SK-N-SH treated with all-trans-retinoic acid at 6 μM for 48 hours (cell line): ENCODE measurements at regions not wholly inside any gene's neighbourhood (a gene's known extent, or its start where the extent isn't known, plus 50 kb on each side); places are given as distances from the start of the nearest gene placed in this dataset.
"Not testable (repeated sequence)": the region's sequence is repeated elsewhere in the genome, so short reads cannot be mapped to it uniquely, and the experiment has no call there.

ENCODE experiments used
- ARNTL ChIP-seq: fragments of 450-650 bp; formaldehyde crosslinking; IDR thresholded peaks from 2 replicates; pipeline ENCODE4 v1.5.0; 2020; ENCODE audit warnings: low read depth, mild to moderate bottlenecking, moderate library complexity, borderline replicate concordance
- CREB5 ChIP-seq: fragments of 250-450 bp; sonication (Bioruptor Pico); IDR thresholded peaks from 2 replicates; pipeline ENCODE4 v1.5.1; 2020; ENCODE audit warnings: low read depth, mild to moderate bottlenecking, moderate library complexity
- CSRNP3 ChIP-seq: fragments of 250-450 bp; sonication (Bioruptor Pico); IDR thresholded peaks from 2 replicates; pipeline ENCODE4 v1.5.1; 2021; ENCODE audit warnings: mild to moderate bottlenecking, moderate library complexity
- ISL1 ChIP-seq: fragments of 250-450 bp; sonication (Bioruptor Pico); IDR thresholded peaks from 2 replicates; pipeline ENCODE4 v2.1.2; 2022; ENCODE audit warnings: mild to moderate bottlenecking, moderate library complexity
- OSR1 ChIP-seq: fragments of 250-450 bp; sonication (Bioruptor Pico); IDR thresholded peaks from 2 replicates; pipeline ENCODE4 v1.8.0; 2022; ENCODE audit warnings: moderate library complexity, mild to moderate bottlenecking, inconsistent platforms
- PATZ1 ChIP-seq: fragments of 250-450 bp; sonication (Bioruptor Pico); IDR thresholded peaks from 2 replicates; pipeline ENCODE4 v1.8.0; 2020; ENCODE audit warnings: mild to moderate bottlenecking, moderate library complexity, borderline replicate concordance
- PPARA ChIP-seq: fragments of 250-450 bp; sonication (Bioruptor Pico); IDR thresholded peaks from 2 replicates; pipeline ENCODE4 v1.5.0; 2020; ENCODE audit warnings: mild to moderate bottlenecking, borderline replicate concordance
- TOX ChIP-seq: fragments of 250-450 bp; sonication (Bioruptor Pico); IDR thresholded peaks from 2 replicates; pipeline ENCODE4 v1.8.0; 2021; ENCODE audit warnings: mild to moderate bottlenecking, moderate library complexity, borderline replicate concordance
- TSHZ2 ChIP-seq: fragments of 250-450 bp; sonication (Bioruptor Pico); IDR thresholded peaks from 2 replicates; pipeline ENCODE4 v1.5.0; 2020; ENCODE audit warnings: mild to moderate bottlenecking, moderate library complexity
- ZC3H10 ChIP-seq: fragments of 250-450 bp; sonication (Bioruptor Pico); IDR thresholded peaks from 2 replicates; pipeline ENCODE4 v1.5.1; 2021; ENCODE audit warnings: mild to moderate bottlenecking, moderate library complexity
- ZFP3 ChIP-seq: fragments of 250-450 bp; sonication (Bioruptor Pico); IDR thresholded peaks from 2 replicates; pipeline ENCODE4 v1.5.0; 2020; ENCODE audit warnings: mild to moderate bottlenecking, moderate library complexity
- ZNF70 ChIP-seq: fragments of 450-650 bp; formaldehyde crosslinking; IDR thresholded peaks from 2 replicates; pipeline ENCODE4 v1.5.0; 2020; ENCODE audit warnings: mild to moderate bottlenecking, moderate library complexity
- ZNF8 ChIP-seq: fragments of 450-650 bp; formaldehyde crosslinking; IDR thresholded peaks from 2 replicates; pipeline ENCODE4 v1.5.0; 2020; ENCODE audit warnings: mild to moderate bottlenecking, moderate library complexity

- not testable (repeated sequence) for TF ChIP-seq ISL1 (CRISPR knock-in tag); CSRNP3 (CRISPR knock-in tag); PATZ1 (CRISPR knock-in tag); ZFP3 (CRISPR knock-in tag); ZNF70; ARNTL (CRISPR knock-in tag); ZC3H10 (CRISPR knock-in tag); TSHZ2; PPARA (CRISPR knock-in tag); CREB5; ZNF8; TOX (CRISPR knock-in tag); OSR1 (CRISPR knock-in tag)
These were observed 182.5 kb downstream of the RNF144A start for GRCh38 chr2:7099687-7100086.
